NOMO-1 (cell line): ENCODE measurements at regions not wholly inside any gene's neighbourhood (a gene's known extent, or its start where the extent isn't known, plus 50 kb on each side); places are given as distances from the start of the nearest gene placed in this dataset.

Experiments used
- DNase-seq, 2 experiments: peaks; one replicate each; lab custom pipeline; 2025; ENCODE audit not compliant: unreplicated experiment in 2 of 2; lab: John Stamatoyannopoulos, UW

GRCh38 chr11:131044851-131045250 is 128.6 kb upstream of the SNX19 start:
- no peak for DNase-seq

GRCh38 chr11:131052367-131052766 is 136.1 kb upstream of the SNX19 start:
- DNase-seq: no peak

GRCh38 chr11:131056036-131056435 is 139.8 kb upstream of the SNX19 start:
- no peak for DNase-seq

GRCh38 chr11:131063638-131064037 is 147.4 kb upstream of the SNX19 start:
- DNase-seq: no peak

- peak; percentile 8 to 16 for DNase-seq
These were observed 148.2 kb upstream of the SNX19 start for GRCh38 chr11:131064373-131064991.

- no peak for DNase-seq
These were observed 149.4 kb upstream of the SNX19 start for GRCh38 chr11:131065435-131066413.

- DNase-seq: no peak
These were observed 150.3 kb upstream of the SNX19 start for GRCh38 chr11:131066551-131066950.

GRCh38 chr11:131070365-131070764 is 154.1 kb upstream of the SNX19 start:
- no peak for DNase-seq

GRCh38 chr11:131073167-131073566 is 156.9 kb upstream of the SNX19 start:
- DNase-seq: no peak

GRCh38 chr11:131074573-131074972 is 158.3 kb upstream of the SNX19 start:
- peak in 1 of 2 experiments; percentile 3 for DNase-seq

- no peak for DNase-seq
These were observed 161.1 kb upstream of the SNX19 start for GRCh38 chr11:131077340-131077739.

- no peak for DNase-seq
These were observed 162.8 kb upstream of the SNX19 start for GRCh38 chr11:131079036-131079435.

- no peak for DNase-seq
These were observed 173.5 kb upstream of the SNX19 start for GRCh38 chr11:131089727-131090245.

GRCh38 chr11:131092469-131092868 is 176.2 kb upstream of the SNX19 start:
- DNase-seq: no peak

GRCh38 chr11:131094827-131095226 is 178.5 kb upstream of the SNX19 start:
- DNase-seq: no peak

- DNase-seq: no peak
These were observed 179.4 kb upstream of the SNX19 start for GRCh38 chr11:131095511-131096185.

- DNase-seq: no peak
These were observed 182.7 kb upstream of the SNX19 start for GRCh38 chr11:131099013-131099412.

- DNase-seq: no peak
These were observed 183.5 kb upstream of the SNX19 start for GRCh38 chr11:131099746-131100145.

GRCh38 chr11:131108760-131109159 is 192.5 kb upstream of the SNX19 start:
- no peak for DNase-seq

- DNase-seq: no peak
These were observed 193.0 kb upstream of the SNX19 start for GRCh38 chr11:131109257-131109656.

GRCh38 chr11:131109790-131110189 is 193.5 kb upstream of the SNX19 start:
- no peak for DNase-seq
